Tibial nerve (tissue), 4 donors: ENCODE measurements at regions not wholly inside any gene's neighbourhood (a gene's known extent, or its start where the extent isn't known, plus 50 kb on each side); places are given as distances from the start of the nearest gene placed in this dataset.

Experiments used
- CTCF ChIP-seq, 5 experiments: fragments of 200-600 bp in 3 of 5; fragments of 450-650 bp in 2 of 5; sonication (generic) in 3 of 5; IDR thresholded peaks; one replicate each; pipeline ENCODE4 v1.5.1; 2016 to 2019; ENCODE audit warnings: antibody characterized with exemption in 5 of 5, mild to moderate bottlenecking in 3 of 5, moderate library complexity in 2 of 5
- EP300 ChIP-seq, 2 donors: sonication (generic); formaldehyde crosslinking; IDR thresholded peaks; one replicate each; pipeline ENCODE4 v1.6.1; 2017; ENCODE audit warnings: antibody characterized with exemption in 2 of 2, mild to moderate bottlenecking in 1 of 2
- POLR2A ChIP-seq, 2 donors: fragments of 450-650 bp; IDR thresholded peaks; one replicate each; pipeline ENCODE4 v1.6.1; 2017; ENCODE audit warnings: antibody characterized with exemption in 2 of 2, mild to moderate bottlenecking in 2 of 2, moderate library complexity in 2 of 2

DNA sequence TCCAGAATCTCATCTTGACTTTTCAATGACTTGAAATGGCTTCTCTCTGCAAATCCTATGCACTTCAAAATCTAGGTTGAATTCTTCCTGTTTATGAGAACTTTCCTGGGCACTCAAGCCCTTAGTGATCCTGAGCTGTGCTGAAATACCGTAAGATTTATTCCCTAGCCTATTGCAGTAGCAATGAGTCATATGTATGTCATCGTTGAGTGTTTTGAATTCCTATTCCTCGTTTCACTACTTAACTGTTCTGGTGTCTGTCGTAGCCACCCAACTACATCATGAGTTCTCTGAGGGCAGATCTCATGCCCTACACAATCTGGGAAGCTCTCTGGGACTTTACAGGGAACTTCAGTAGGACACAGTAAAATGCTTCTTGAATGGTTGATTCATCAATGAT lies 190.8 kb upstream of the TMEM132C start:
- no peak for TF ChIP-seq CTCF (IDR thresholded peaks at IDR 0.05)
- TF ChIP-seq POLR2A (IDR thresholded peaks at IDR 0.05): no peak
- no peak for TF ChIP-seq EP300 (IDR thresholded peaks at IDR 0.05)
